Mucosa of stomach (tissue), 1 donor: ENCODE measurements at regions not wholly inside any gene's neighbourhood (a gene's known extent, or its start where the extent isn't known, plus 50 kb on each side); places are given as distances from the start of the nearest gene placed in this dataset.

ENCODE experiments used
- H3K27me3 ChIP-seq: one replicate; pipeline ENCODE4 v1.7.0; 2013; ENCODE audit warnings: mild to moderate bottlenecking, low read length; ENCODE audit not compliant: control insufficient read depth, insufficient read depth
- H3K36me3 ChIP-seq: one replicate; pipeline ENCODE4 v1.7.0; 2013; ENCODE audit warnings: low read length; ENCODE audit not compliant: control insufficient read depth, insufficient read depth
- H3K4me1 ChIP-seq: one replicate; pipeline ENCODE4 v1.7.0; 2013; ENCODE audit warnings: mild to moderate bottlenecking, low read length; ENCODE audit not compliant: control insufficient read depth, insufficient read depth
- H3K4me3 ChIP-seq: one replicate; pipeline ENCODE4 v1.7.0; 2013; ENCODE audit warnings: low read length
- H3K9ac ChIP-seq: one replicate; pipeline ENCODE4 v1.7.0; 2013; ENCODE audit warnings: mild to moderate bottlenecking, low read length, moderate library complexity
- H3K9me3 ChIP-seq: one replicate; pipeline ENCODE4 v1.7.0; 2013; ENCODE audit warnings: mild to moderate bottlenecking, low read length, moderate library complexity; ENCODE audit not compliant: control insufficient read depth
- donor health status: Pancreatic carcinoma.

- H3K27me3 ChIP-seq = no peaks in the 10 kb centered on the region
- H3K4me3 ChIP-seq = no peak overlapping the region
- H3K9ac ChIP-seq = no peak overlapping the region
- H3K4me1 ChIP-seq = no peaks in the 10 kb centered on the region
- no peaks in the 10 kb centered on the region for H3K9me3 ChIP-seq
- H3K36me3 ChIP-seq = no peaks in the 10 kb centered on the region
Observed at GRCh38 chr1:198865319-198865718, 226.5 kb downstream of the PTPRC start.

GRCh38 chr1:198867182-198867581 is 228.3 kb downstream of the PTPRC start:
- H3K27me3 ChIP-seq = no peaks in the 10 kb centered on the region
- H3K9ac ChIP-seq = no peak overlapping the region
- H3K9me3 ChIP-seq = no peaks in the 10 kb centered on the region
- no peaks in the 10 kb centered on the region for H3K36me3 ChIP-seq
- H3K4me1 ChIP-seq = no peaks in the 10 kb centered on the region
- H3K4me3 ChIP-seq = no peak overlapping the region

GRCh38 chr1:198873696-198874230 is 234.9 kb downstream of the PTPRC start:
- no peak overlapping the region for H3K9ac ChIP-seq
- no peaks in the 10 kb centered on the region for H3K9me3 ChIP-seq
- no peaks in the 10 kb centered on the region for H3K4me1 ChIP-seq
- no peak overlapping the region for H3K4me3 ChIP-seq
- H3K36me3 ChIP-seq = no peaks in the 10 kb centered on the region
- no peaks in the 10 kb centered on the region for H3K27me3 ChIP-seq

- no peaks in the 10 kb centered on the region for H3K4me1 ChIP-seq
- no peak overlapping the region for H3K9ac ChIP-seq
- no peaks in the 10 kb centered on the region for H3K36me3 ChIP-seq
- H3K27me3 ChIP-seq = no peaks in the 10 kb centered on the region
- H3K4me3 ChIP-seq = no peak overlapping the region
- H3K9me3 ChIP-seq = no peaks in the 10 kb centered on the region
Observed at GRCh38 chr1:198876371-198876871, 237.6 kb downstream of the PTPRC start.

GRCh38 chr1:198878566-198878965 is 239.7 kb downstream of the PTPRC start:
- Histone ChIP-seq H3K36me3 (no peaks in the 10 kb centered on the region), H3K9me3 (no peaks in the 10 kb centered on the region), H3K9ac (no peak overlapping the region), H3K4me1 (no peaks in the 10 kb centered on the region), H3K4me3 (no peak overlapping the region), H3K27me3 (no peaks in the 10 kb centered on the region)

- Histone ChIP-seq H3K9me3 (no peaks in the 10 kb centered on the region), H3K36me3 (no peaks in the 10 kb centered on the region), H3K4me1 (no peaks in the 10 kb centered on the region), H3K4me3 (no peak overlapping the region), H3K27me3 (no peaks in the 10 kb centered on the region), H3K9ac (no peak overlapping the region)
Observed at GRCh38 chr1:198879711-198880306, 241.0 kb downstream of the PTPRC start.

- H3K4me1 ChIP-seq = no peaks in the 10 kb centered on the region
- no peak overlapping the region for H3K9ac ChIP-seq
- H3K9me3 ChIP-seq = no peaks in the 10 kb centered on the region
- H3K27me3 ChIP-seq = no peaks in the 10 kb centered on the region
- no peak overlapping the region for H3K4me3 ChIP-seq
- no peaks in the 10 kb centered on the region for H3K36me3 ChIP-seq
Observed at GRCh38 chr1:198880397-198880796, 241.6 kb downstream of the PTPRC start.

GRCh38 chr1:198880818-198881597 is 242.2 kb downstream of the PTPRC start:
- no peak overlapping the region for H3K9ac ChIP-seq
- no peaks in the 10 kb centered on the region for H3K36me3 ChIP-seq
- no peaks in the 10 kb centered on the region for H3K4me1 ChIP-seq
- no peaks in the 10 kb centered on the region for H3K27me3 ChIP-seq
- peak overlapping the region; percentile 4 for H3K4me3 ChIP-seq
- no peaks in the 10 kb centered on the region for H3K9me3 ChIP-seq

- Histone ChIP-seq H3K36me3 (no peaks in the 10 kb centered on the region), H3K4me1 (no peaks in the 10 kb centered on the region), H3K9ac (no peak overlapping the region), H3K9me3 (no peaks in the 10 kb centered on the region), H3K27me3 (no peaks in the 10 kb centered on the region), H3K4me3 (no peak overlapping the region)
Observed at GRCh38 chr1:198883184-198883583, 244.3 kb downstream of the PTPRC start.

GRCh38 chr1:198887866-198888265 is 249.0 kb downstream of the PTPRC start:
- no peaks in the 10 kb centered on the region for H3K4me1 ChIP-seq
- no peaks in the 10 kb centered on the region for H3K9me3 ChIP-seq
- H3K36me3 ChIP-seq = no peaks in the 10 kb centered on the region
- no peaks in the 10 kb centered on the region for H3K27me3 ChIP-seq
- H3K9ac ChIP-seq = no peak overlapping the region
- no peak overlapping the region for H3K4me3 ChIP-seq

- Histone ChIP-seq H3K4me1 (no peaks in the 10 kb centered on the region), H3K9ac (no peak overlapping the region), H3K9me3 (no peaks in the 10 kb centered on the region), H3K27me3 (no peaks in the 10 kb centered on the region), H3K4me3 (no peak overlapping the region), H3K36me3 (no peaks in the 10 kb centered on the region)
Observed at GRCh38 chr1:198888379-198888943, 249.6 kb downstream of the PTPRC start.

GRCh38 chr1:198889101-198889500 is 250.3 kb downstream of the PTPRC start:
- Histone ChIP-seq H3K9ac (no peak overlapping the region), H3K27me3 (no peaks in the 10 kb centered on the region), H3K9me3 (no peaks in the 10 kb centered on the region), H3K36me3 (no peaks in the 10 kb centered on the region), H3K4me1 (no peaks in the 10 kb centered on the region), H3K4me3 (no peak overlapping the region)
